Fibroblast of villous mesenchyme (primary cell): ENCODE measurements at regions not wholly inside any gene's neighbourhood (a gene's known extent, or its start where the extent isn't known, plus 50 kb on each side); places are given as distances from the start of the nearest gene placed in this dataset.

Experiments used
- DNase-seq: peaks from one replicate; pipeline ENCODE4 v3.0.0-alpha.2; 2010; ENCODE audit warnings: low read depth
- H3K4me3 ChIP-seq: 2 replicates; pipeline ENCODE4 v1.5.1; 2011; ENCODE audit warnings: low read depth, mild to moderate bottlenecking, low read length
- TF ChIP-seq, protein P1 (sequence below): IDR thresholded peaks from 2 replicates; pipeline ENCODE4 v1.5.1; 2012; ENCODE audit warnings: low read depth, mild to moderate bottlenecking, low read length; ENCODE audit not compliant: insufficient read depth

- TF ChIP-seq, protein P1, sequence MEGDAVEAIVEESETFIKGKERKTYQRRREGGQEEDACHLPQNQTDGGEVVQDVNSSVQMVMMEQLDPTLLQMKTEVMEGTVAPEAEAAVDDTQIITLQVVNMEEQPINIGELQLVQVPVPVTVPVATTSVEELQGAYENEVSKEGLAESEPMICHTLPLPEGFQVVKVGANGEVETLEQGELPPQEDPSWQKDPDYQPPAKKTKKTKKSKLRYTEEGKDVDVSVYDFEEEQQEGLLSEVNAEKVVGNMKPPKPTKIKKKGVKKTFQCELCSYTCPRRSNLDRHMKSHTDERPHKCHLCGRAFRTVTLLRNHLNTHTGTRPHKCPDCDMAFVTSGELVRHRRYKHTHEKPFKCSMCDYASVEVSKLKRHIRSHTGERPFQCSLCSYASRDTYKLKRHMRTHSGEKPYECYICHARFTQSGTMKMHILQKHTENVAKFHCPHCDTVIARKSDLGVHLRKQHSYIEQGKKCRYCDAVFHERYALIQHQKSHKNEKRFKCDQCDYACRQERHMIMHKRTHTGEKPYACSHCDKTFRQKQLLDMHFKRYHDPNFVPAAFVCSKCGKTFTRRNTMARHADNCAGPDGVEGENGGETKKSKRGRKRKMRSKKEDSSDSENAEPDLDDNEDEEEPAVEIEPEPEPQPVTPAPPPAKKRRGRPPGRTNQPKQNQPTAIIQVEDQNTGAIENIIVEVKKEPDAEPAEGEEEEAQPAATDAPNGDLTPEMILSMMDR = no peak
- no peak overlapping the region for H3K4me3 ChIP-seq
- DNase-seq = no peak
Measured at GRCh38 chr15:95600367-95600766, 730.1 kb upstream of the NR2F2 start.

- H3K4me3 ChIP-seq = no peak overlapping the region
- TF ChIP-seq, protein P1 = no peak
Measured at GRCh38 chr15:95600884-95601283, 729.6 kb upstream of the NR2F2 start.

DNA sequence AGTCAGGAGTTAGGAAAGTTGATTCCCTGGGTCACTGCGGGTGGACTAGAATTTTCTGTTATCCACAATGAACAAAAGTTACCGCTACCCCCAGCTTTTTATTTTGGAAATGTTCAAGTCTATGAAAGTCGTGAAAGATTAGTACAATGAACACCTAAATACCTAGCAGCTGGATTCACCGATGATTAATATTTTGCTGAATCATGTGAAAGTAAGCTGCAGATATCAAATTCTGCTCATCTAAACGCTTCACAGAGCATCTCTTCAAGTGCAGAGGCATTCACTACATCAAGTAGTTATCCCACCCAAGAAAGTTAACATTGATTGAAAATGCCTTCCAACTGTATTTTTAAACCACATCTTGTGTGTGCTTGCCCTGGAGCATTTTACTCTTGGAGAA is 729.0 kb upstream of the NR2F2 start:
- TF ChIP-seq, protein P1 = no peak
- DNase-seq = no peak

More at GRCh38 chr15:95600884-95601283, 729.6 kb upstream of the NR2F2 start:
- DNase-seq = no peak

GRCh38 chr15:95603802-95604201 is 726.7 kb upstream of the NR2F2 start:
- TF ChIP-seq, protein P1 = no peak
- H3K4me3 ChIP-seq = no peak overlapping the region
- peak; percentile 54 for DNase-seq

More for the DNA sequence above, 729.0 kb upstream of the NR2F2 start:
- H3K4me3 ChIP-seq = no peak overlapping the region

DNA sequence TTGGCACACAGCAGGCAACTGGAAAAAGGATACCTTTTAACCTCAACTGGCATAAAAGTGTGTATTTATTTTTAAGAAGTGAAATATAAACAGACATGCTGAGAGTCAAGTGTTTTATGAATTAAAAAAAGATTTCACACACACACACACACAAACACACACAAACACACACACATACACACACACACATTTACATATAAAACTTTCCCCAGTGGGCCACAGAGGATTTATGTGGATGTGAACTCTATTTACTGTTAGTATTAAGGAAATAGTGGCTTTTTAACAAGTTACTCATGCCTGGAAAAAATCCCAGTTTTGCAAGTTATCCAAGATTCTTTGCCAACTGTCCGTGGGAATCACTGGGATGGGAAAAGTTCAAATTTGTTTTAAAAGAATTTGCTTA is 725.9 kb upstream of the NR2F2 start:
- peak; percentile 94 for DNase-seq
- H3K4me3 ChIP-seq = no peak overlapping the region

GRCh38 chr15:95605098-95605497 is 725.4 kb upstream of the NR2F2 start:
- no peak for DNase-seq
- TF ChIP-seq, protein P1 = no peak
- no peak overlapping the region for H3K4me3 ChIP-seq

More for the DNA sequence above, 725.9 kb upstream of the NR2F2 start:
- TF ChIP-seq, protein P1 = no peak

- no peak for DNase-seq
- TF ChIP-seq, protein P1 = no peak
Measured at GRCh38 chr15:95606551-95606950, 723.9 kb upstream of the NR2F2 start.

More at GRCh38 chr15:95606551-95606950, 723.9 kb upstream of the NR2F2 start:
- H3K4me3 ChIP-seq = no peak overlapping the region
